ENCODE measurements at regions not wholly inside any gene's neighbourhood (a gene's known extent, or its start where the extent isn't known, plus 50 kb on each side); places are given as distances from the start of the nearest gene placed in this dataset.

- TF ChIP-seq POLR2A (IDR thresholded peaks at IDR 0.05) (no peak), CTCF (IDR thresholded peaks at IDR 0.05) (no peak)
Measured at GRCh38 chr5:158020555-158021418, 161.8 kb upstream of the CLINT1 start.
